ENCODE measurements at regions not wholly inside any gene's neighbourhood (a gene's known extent, or its start where the extent isn't known, plus 50 kb on each side); places are given as distances from the start of the nearest gene placed in this dataset.

DNA sequence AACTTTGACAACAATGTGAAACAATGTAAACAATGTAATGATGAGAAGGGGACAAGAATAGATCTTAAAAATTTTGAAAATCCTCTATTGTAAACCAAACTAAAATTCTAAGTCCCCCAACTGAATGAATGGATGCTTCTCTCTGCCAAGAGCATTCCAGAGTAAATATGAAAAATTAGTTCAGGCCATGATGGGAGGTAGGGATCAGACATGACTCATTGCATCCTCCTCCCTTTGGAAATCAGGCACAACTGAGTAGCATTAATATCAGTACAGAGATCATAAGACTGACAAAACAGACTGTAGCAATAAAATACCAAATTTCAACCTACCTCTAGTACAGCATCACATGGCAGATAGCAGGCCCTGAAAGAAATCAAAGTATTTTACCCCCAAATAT lies 559.9 kb downstream of the C12orf50 start:
- no peak overlapping the region for H3K9ac ChIP-seq
- H3K27ac ChIP-seq = no peak overlapping the region
- H2AFZ ChIP-seq (ENCODE audit: low read depth) = no peak overlapping the region
- H4K20me1 ChIP-seq (ENCODE audit: insufficient read depth) = no peaks in the 10 kb centered on the region
- H3K27me3 ChIP-seq (ENCODE audit: insufficient read depth, low read depth) = no peaks in the 10 kb centered on the region
- no peaks in the 10 kb centered on the region for H3K36me3 ChIP-seq (ENCODE audit: insufficient read depth)
- H3K4me3 ChIP-seq (IDR thresholded peaks at IDR 0.05; ENCODE audit: insufficient read depth, low read depth, low read length) = no peak overlapping the region
- TF ChIP-seq, protein P1, sequence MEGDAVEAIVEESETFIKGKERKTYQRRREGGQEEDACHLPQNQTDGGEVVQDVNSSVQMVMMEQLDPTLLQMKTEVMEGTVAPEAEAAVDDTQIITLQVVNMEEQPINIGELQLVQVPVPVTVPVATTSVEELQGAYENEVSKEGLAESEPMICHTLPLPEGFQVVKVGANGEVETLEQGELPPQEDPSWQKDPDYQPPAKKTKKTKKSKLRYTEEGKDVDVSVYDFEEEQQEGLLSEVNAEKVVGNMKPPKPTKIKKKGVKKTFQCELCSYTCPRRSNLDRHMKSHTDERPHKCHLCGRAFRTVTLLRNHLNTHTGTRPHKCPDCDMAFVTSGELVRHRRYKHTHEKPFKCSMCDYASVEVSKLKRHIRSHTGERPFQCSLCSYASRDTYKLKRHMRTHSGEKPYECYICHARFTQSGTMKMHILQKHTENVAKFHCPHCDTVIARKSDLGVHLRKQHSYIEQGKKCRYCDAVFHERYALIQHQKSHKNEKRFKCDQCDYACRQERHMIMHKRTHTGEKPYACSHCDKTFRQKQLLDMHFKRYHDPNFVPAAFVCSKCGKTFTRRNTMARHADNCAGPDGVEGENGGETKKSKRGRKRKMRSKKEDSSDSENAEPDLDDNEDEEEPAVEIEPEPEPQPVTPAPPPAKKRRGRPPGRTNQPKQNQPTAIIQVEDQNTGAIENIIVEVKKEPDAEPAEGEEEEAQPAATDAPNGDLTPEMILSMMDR (conservative IDR thresholded peaks at IDR 0.05; ENCODE audit: low read depth, low read length) = no peak
- H3K79me2 ChIP-seq (ENCODE audit: insufficient read depth, low read depth) = no peaks in the 10 kb centered on the region
- no peaks in the 10 kb centered on the region for H3K4me1 ChIP-seq (ENCODE audit: low read depth, poor library complexity, severe bottlenecking)
- H3K4me2 ChIP-seq = no peak overlapping the region

DNA sequence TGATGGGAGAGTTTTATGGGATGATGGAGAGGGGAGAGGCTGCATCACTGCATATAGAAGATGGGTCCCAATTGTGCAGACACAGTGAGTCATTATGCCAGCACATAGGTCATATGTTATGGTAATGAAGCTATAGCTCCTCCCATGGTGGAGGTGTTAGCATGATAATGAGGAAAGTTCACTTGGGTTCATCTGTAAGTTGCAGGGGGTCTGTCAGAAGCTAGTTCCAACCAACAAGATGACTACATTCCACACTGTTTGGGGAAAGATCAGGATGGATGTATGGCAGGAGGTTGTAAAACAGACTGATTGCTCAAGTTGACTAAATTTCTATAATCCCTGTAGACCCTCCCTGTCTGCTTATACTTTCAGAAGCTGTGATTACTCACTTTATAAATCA lies 561.3 kb downstream of the C12orf50 start:
- Histone ChIP-seq H3K4me2 (no peak overlapping the region), H4K20me1 (ENCODE audit: insufficient read depth) (no peaks in the 10 kb centered on the region), H3K27ac (no peak overlapping the region), H3K4me1 (ENCODE audit: low read depth, poor library complexity, severe bottlenecking) (no peaks in the 10 kb centered on the region), H3K36me3 (ENCODE audit: insufficient read depth) (no peaks in the 10 kb centered on the region), H3K27me3 (ENCODE audit: insufficient read depth, low read depth) (no peaks in the 10 kb centered on the region), H3K79me2 (ENCODE audit: insufficient read depth, low read depth) (no peaks in the 10 kb centered on the region), H3K4me3 (IDR thresholded peaks at IDR 0.05; ENCODE audit: insufficient read depth, low read depth, low read length) (no peak overlapping the region), H3K9ac (no peak overlapping the region), H2AFZ (ENCODE audit: low read depth) (no peak overlapping the region)
- TF ChIP-seq, protein P1 (conservative IDR thresholded peaks at IDR 0.05; ENCODE audit: low read depth, low read length) = no peak

DNA sequence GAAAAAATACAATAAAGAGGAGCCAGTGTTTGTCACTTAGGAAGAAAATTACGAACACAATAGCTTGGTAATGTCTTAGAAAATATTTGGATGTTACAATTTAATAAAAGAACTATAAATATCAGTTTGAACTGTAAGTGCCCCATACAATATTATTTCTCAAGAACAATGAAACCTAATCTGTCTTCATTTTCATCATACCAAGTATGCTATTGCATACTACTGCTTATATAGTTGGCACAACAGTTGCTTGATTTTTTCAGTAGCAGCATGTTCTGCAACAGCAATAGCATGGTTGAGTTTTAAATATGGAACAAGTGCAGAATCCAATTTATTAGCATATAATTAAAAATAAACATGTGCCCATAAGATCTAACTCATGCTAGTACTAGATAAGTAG lies 564.6 kb downstream of the C12orf50 start:
- Histone ChIP-seq H3K79me2 (ENCODE audit: insufficient read depth, low read depth) (no peaks in the 10 kb centered on the region), H2AFZ (ENCODE audit: low read depth) (no peak overlapping the region), H3K9ac (no peak overlapping the region), H3K4me2 (no peak overlapping the region), H3K4me3 (IDR thresholded peaks at IDR 0.05; ENCODE audit: insufficient read depth, low read depth, low read length) (no peak overlapping the region), H3K4me1 (ENCODE audit: low read depth, poor library complexity, severe bottlenecking) (no peaks in the 10 kb centered on the region), H3K27me3 (ENCODE audit: insufficient read depth, low read depth) (no peaks in the 10 kb centered on the region), H3K36me3 (ENCODE audit: insufficient read depth) (no peaks in the 10 kb centered on the region), H3K27ac (no peak overlapping the region), H4K20me1 (ENCODE audit: insufficient read depth) (no peaks in the 10 kb centered on the region)
- TF ChIP-seq, protein P1 (conservative IDR thresholded peaks at IDR 0.05; ENCODE audit: low read depth, low read length) = no peak

DNA sequence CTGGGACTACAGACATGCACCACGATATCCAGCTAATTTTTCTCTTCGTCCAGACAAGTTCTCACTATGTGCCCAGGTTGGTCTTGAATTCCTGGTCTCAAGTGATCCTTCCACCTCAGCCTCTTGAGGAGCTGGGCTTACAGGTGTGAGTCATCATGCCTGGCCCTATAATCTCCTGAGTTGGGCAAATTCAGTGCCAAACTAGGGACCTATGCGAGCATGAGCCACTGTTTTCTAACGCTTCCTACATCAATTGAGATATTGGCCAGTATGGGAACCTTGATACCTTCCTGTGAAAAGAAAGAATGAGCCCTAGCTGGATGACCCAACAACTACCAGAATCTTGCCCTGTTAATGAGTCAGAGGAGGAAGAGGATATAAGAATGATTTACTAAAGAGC lies 585.2 kb downstream of the C12orf50 start:
- H3K36me3 ChIP-seq (ENCODE audit: insufficient read depth) = no peaks in the 10 kb centered on the region
- H4K20me1 ChIP-seq (ENCODE audit: insufficient read depth) = no peaks in the 10 kb centered on the region
- H3K4me1 ChIP-seq (ENCODE audit: low read depth, poor library complexity, severe bottlenecking) = no peaks in the 10 kb centered on the region
- H3K4me2 ChIP-seq = no peak overlapping the region
- H3K79me2 ChIP-seq (ENCODE audit: insufficient read depth, low read depth) = no peaks in the 10 kb centered on the region
- no peaks in the 10 kb centered on the region for H3K27me3 ChIP-seq (ENCODE audit: insufficient read depth, low read depth)
- H3K27ac ChIP-seq = no peak overlapping the region
- H2AFZ ChIP-seq (ENCODE audit: low read depth) = no peak overlapping the region
- TF ChIP-seq, protein P1 (conservative IDR thresholded peaks at IDR 0.05; ENCODE audit: low read depth, low read length) = no peak
- no peak overlapping the region for H3K9ac ChIP-seq
- no peak overlapping the region for H3K4me3 ChIP-seq (IDR thresholded peaks at IDR 0.05; ENCODE audit: insufficient read depth, low read depth, low read length)

DNA sequence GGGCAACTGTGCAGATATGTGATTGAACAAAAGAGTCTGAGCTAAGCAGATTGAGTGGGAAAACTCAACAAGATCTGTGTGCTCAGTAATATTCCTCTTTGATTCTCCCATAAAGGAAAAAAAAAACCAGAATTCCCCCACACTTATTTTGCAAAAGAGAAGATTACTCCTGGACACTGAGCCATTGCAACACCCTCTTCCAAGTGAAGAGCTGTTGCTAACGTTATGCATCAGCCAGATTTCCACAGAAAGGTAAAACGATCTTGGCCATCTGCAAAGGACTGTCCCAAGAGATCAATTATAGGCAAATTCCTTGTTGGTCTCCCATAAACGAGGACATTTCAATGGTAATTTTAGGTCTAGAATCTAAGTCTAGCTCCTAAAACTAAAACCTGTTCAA lies 587.7 kb downstream of the C12orf50 start:
- Histone ChIP-seq H3K36me3 (ENCODE audit: insufficient read depth) (no peaks in the 10 kb centered on the region), H4K20me1 (ENCODE audit: insufficient read depth) (no peaks in the 10 kb centered on the region), H3K27ac (no peak overlapping the region), H3K4me3 (IDR thresholded peaks at IDR 0.05; ENCODE audit: insufficient read depth, low read depth, low read length) (no peak overlapping the region), H2AFZ (ENCODE audit: low read depth) (no peak overlapping the region), H3K27me3 (ENCODE audit: insufficient read depth, low read depth) (no peaks in the 10 kb centered on the region), H3K79me2 (ENCODE audit: insufficient read depth, low read depth) (no peaks in the 10 kb centered on the region), H3K4me1 (ENCODE audit: low read depth, poor library complexity, severe bottlenecking) (no peaks in the 10 kb centered on the region), H3K9ac (no peak overlapping the region), H3K4me2 (no peak overlapping the region)
- TF ChIP-seq, protein P1 (conservative IDR thresholded peaks at IDR 0.05; ENCODE audit: low read depth, low read length) = no peak

Data from KMS-11 (cell line).